NCI-H146 treated with DMSO at 0.1 percent for 48 hours (cell line): ENCODE measurements at regions not wholly inside any gene's neighbourhood (a gene's known extent, or its start where the extent isn't known, plus 50 kb on each side); places are given as distances from the start of the nearest gene placed in this dataset.
A peak's percentile ranks its signal among the peaks of the same experiment; 100 is the strongest.

Experiments
- DNase-seq: peaks from one replicate; lab custom pipeline; 2025; ENCODE audit not compliant: unreplicated experiment; lab: John Stamatoyannopoulos, UW

DNA sequence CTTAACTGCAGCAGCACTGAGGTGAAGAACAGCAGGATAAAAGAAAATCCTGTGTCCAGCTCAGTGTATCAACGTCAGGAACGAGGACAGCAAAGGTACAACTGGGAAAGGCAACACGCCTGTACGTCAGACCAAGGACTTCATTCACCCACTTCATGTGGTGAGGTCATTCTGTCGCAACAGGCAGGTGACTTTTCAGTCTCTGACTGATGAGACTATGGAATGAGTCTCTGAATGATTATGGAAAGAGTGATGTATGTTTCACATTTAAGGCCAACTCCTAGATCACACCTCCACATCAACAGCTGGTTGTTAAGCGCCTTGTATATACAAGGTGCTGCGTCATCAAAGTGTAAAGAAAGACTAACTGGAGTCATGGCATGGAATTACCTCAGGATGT is 297.6 kb upstream of the SP8 start:
- no peak for DNase-seq

DNA sequence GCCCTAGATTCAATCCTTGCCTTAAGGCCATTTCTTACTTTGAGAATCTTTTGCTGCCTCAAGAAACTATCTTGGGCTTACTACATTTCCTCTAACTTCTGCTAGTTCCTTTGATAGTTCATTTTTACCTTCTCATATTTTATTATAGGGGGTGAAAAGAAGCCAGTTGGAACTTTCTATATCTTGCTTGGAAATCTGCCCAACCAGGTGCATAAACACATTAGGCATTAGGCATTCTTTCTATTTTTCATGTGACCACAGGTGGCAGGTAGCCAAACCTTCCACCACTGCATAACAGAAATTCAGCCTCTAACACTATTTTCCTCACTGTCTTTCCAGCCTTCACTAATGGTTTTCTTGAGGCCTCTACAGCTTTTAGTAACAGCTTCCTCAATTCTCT is 300.0 kb upstream of the SP8 start:
- peak; percentile 45 for DNase-seq

DNA sequence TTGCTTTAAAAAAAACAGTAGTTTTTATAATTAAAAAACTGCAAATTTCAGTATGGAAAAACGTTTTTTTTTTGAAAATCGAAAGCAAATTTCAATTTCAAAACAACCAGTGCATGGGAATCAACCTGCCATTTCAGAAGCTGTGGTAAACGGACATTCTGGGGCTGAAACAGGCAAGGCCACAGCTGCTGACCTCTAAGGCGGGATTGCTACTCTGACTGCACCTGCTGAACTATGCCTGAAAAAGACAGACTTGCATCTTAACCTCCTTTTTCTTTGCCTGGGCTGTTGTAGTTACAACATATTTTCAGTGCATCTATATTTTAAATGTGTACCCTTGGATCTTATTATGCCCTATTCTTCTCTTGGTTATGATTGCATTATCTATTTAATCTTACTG is 303.0 kb upstream of the SP8 start:
- no peak for DNase-seq

DNA sequence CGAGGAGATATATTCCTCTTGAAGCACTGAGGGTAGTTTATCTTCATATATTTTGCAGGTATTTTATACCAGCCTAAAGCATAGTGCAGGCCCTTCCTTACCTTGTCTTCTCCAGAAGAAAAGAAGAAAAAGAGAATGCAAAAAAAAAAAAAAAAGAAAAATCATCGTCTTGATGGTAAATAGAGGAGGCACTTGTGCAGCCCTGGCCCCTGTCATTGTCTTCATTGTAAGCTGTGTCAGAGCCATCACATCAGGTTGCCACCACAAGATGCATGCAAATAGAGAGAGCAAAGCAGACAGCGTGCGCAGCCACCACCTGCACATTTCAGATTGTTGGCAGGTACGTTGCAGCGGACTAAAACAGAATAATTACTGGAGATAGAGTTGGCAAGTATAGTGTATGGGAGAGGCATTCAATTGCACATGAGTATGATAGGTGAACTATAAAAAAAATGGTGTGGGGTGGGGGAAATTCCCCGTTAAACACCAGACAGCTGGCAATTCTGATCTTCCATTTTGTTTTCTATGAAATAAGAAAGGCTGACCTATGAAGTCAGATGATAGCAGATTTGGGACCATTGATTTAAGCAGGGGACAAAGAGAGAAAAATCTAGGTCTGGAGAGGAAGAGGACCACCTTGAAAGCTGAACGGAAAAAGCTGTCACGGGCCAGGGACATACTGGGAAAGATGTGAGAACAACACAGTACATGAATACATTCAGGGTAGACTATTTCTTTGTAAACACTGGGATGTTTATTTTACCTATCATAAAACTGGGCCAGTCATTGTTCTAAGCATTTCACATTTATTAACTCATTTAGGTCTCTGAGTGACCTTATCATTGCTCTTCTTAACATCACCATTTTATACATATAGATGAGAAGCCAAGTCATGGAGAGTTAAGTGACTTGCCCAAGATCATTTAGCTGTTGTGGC is 306.3 kb upstream of the SP8 start:
- no peak for DNase-seq

DNA sequence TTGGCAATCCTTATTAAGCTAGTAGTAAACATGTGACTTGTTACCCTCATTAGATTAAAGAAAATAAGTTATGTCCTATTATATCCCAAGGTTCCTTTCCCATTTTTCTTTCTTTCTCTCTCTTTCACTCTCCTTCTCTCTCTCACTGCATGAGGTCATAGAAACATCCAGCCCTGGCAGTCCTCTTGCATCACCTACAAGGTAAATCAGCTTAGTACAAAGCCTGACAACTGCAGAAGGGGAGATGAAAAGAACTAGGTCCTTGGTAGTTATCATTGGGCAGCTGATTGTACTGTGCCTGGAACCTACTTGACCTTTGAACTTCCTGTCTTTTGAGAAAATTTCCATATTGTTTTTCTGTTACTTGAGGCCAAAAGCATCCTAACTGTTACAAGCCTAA is 307.9 kb upstream of the SP8 start:
- DNase-seq: no peak

DNA sequence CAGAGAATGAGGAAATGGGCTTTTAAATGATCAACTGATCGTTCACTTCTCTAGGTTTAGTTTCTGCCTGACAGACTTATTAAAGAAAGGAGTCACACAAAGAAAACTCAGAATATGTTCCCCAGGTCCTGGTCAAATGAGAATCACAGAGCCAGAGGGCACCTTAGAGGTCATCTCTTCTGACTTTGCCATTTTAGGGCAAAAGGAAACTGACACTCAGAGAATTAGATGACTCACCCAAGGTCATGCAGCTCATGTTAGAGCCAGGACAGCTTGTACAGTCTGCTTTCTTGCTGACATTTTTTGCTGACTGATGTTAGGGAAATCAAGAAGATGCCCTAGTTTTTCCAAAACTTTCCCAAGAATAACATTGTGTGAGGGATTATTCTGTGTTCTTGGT is 312.7 kb upstream of the SP8 start:
- DNase-seq: no peak

DNA sequence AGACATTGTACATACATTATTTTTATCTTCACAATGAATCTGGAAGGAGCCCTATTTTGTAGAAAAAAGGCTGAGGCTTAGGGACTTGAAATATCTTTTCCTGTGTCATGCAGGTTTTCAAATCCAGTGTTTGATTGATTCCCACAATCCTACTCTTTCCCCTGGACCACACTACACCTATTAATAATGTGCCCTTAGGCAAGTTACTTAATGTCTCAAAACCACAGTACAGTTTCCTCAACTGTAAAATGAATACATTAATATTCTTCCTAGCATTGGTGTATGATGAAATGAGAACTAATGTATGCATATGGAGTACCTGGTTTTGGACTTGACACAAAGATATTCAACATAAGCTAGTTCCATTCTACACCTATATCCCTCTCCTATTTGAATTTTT is 313.3 kb upstream of the SP8 start:
- no peak for DNase-seq

DNA sequence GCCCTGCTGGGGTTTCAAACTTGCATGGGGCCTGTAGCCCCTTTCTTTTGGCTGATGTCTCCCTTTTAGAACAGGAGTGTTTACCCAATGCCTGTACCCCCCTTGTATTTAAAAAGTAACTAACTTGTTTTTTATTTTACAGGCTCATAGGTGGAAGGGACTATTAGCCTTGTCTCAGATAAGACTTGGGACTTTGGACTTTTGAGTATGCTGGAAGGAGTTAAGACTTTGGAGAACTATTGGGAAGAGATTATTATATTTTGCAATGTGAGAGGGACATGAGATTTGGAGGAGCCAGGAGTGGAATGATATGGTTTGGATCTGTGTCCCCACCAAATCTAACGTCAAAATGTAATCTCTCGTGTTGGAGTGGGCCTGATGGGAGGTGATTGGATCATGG is 314.9 kb upstream of the SP8 start:
- no peak for DNase-seq

DNA sequence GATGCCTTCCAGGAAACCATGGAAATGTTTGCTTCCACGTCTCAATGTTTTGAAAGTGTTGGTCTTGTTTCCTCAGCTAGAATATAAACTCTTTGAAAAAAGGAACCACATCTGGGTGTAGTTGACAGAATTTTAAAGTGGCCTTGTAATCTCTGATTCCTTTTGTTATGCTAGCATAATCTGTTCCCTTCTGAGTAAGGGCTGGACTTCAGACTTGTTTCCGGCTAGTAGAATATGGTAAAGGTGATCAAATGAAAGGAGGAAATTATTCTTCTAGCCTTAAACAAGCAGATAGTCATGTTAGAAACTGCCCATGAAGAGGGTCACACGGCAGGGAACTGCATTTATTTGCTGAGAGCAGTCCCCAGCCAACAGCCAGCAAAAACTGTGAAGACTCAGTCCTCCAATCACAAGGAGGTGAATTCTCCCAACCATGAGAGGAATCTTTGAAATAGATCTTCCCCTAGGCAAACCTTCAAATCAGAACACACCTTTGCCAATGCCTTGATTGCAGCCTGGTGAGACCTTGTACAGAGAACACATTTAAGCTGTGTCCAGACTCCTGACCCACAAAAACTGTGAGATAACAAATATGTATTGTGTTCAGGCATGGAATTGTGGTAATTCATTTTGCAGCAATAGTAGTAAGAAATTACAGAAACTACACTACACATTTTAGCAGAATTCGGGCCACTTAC is 316.9 kb upstream of the SP8 start:
- DNase-seq: no peak

DNA sequence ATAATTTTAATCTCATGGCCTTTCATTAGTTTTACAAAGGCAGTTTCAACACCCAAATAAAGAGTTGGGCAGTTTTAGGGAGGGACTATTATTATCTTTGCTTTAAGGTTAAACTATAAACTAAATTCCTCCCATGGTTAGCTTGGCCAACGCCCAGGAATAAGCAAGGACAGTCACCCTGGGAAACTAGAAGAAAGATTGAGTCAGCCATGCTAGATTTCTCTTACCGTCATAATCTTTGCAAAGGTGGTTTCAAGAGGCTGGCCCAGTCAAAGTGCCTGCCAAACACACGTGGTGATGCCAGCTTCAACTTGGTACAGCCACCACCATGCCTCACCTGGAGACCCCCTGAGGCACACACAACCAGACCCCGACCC is 317.4 kb upstream of the SP8 start:
- no peak for DNase-seq

DNA sequence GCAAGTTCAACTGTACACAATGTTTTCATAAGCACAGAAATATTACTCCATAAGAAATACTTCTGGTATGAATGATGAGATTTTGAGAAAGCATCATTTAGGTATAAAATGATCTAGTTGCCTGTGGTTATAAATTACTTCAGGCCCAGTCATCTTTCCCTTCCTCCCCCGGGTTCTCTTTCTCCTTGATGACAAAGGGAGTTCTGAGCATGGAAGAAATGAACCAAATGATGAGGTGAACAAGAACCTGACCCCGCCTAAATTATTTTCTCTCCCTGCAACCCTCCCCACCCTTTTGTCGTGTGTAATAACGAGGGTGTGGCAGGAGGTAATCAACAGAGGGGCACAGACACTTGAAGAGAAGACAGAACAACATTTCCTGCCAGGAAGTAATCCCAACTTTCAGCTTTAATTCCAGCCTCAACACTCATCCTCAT is 319.6 kb upstream of the SP8 start:
- no peak for DNase-seq

DNA sequence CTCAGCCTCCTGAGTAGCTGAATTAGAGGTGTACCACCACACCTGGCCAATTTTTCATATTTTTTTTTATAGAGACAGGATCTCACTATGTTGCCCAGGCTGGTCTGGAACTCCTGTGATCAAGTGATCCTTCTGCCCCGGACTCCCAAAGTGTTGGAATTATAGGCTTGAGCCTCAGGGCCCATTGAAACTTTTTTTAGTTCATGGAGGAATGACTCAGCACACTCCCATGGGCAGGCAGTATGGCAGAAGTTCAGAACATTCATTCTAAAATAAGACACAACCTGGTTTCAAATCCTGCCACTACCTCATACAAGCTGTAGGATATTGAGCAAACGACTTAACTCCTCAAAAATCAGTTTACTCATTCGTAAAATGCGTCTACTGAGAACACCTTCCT is 320.4 kb upstream of the SP8 start:
- no peak for DNase-seq

DNA sequence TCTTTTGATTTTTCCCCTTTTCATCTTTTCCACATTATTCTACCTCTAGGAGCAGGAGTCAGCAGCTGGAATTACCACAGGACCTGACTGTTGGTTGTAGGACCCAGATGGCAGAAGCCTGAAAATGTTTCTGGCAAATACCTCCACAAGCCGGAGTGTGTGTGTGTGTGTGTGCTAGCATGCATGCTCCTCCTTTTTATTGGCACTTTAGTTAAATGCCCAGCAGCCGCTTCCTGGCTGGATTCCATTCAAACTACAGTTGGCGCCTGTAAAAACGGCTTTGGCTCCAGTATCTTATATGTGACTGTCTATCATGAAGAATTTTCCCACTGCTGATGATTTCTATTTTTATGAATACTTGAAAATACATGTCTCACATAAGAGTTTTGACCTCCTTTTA is 319.7 kb upstream of the SP4 start:
- DNase-seq: no peak

DNA sequence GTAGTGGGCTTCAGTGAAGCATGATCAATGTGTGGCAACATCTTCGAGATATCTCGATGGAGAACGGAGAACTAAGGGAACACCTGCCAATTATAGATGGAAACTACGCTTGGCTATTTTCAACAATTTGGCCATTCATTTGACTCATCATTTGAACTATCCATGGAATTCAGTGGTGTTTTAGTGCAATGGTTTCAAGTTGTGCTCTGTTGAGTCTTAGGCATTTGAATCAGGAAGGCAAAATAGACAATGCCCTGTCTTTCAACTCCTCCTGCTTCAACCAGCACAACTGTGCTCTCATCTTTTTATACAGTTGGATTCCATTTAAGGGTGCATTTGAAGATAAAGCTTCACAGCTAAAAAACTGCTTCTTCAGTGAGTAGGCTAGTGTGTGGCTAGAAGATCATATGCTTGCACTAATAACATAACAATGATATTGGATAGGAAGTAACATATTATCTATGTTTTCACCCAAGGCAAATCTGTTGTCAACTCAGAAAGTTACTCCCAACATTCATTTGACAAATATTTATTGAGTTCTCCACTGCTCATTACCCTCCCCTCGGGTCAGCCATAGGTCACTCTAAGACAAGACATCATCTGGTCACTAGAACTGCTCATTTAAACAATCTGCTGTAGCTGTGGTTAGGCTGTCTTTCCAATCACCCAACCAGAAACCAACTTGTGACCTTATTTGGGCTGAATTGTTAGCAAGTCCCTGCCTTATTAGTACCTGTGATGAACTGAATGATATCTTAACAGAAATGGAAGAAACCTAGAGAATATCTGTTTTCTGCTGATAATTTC is 314.1 kb upstream of the SP4 start:
- DNase-seq: no peak

DNA sequence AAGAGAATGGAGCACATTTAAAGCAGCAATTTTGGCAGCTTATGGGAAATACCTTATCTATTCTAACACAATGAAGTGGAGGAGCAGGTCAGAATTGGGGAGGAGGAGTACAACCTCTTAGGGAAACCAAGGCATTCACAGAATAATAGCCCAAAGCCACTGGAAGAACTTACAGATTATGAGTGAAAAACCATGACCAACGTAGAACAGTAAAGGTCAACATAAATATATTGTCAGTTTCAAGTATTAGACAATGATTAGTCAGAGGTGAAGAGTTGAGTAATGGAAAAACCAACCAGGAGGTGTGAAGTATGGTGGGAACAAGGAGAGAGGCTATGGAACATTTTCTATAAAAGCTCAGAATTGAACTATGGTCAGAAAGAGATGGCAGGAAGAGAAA is 304.3 kb upstream of the SP4 start:
- DNase-seq: no peak

DNA sequence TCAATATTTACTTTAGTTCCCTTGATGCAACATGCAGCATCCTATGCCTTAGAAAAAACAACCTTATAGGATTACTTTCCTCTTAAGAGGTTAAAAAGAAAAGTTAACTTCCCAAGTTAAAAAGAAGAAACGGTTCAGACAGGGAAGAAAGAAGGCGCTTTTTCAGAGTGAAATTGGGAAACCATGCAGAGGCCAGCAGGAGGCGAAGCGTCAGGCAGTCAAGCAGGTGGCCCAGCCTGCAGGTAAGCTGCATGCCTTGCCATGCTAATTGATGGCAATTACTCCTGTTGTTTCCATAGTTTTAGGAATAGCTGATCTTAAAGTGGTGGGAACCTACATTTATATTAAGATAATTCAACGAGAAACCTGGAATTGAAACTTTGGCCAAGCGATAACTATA is 302.6 kb upstream of the SP4 start:
- DNase-seq: peak; percentile 13

DNA sequence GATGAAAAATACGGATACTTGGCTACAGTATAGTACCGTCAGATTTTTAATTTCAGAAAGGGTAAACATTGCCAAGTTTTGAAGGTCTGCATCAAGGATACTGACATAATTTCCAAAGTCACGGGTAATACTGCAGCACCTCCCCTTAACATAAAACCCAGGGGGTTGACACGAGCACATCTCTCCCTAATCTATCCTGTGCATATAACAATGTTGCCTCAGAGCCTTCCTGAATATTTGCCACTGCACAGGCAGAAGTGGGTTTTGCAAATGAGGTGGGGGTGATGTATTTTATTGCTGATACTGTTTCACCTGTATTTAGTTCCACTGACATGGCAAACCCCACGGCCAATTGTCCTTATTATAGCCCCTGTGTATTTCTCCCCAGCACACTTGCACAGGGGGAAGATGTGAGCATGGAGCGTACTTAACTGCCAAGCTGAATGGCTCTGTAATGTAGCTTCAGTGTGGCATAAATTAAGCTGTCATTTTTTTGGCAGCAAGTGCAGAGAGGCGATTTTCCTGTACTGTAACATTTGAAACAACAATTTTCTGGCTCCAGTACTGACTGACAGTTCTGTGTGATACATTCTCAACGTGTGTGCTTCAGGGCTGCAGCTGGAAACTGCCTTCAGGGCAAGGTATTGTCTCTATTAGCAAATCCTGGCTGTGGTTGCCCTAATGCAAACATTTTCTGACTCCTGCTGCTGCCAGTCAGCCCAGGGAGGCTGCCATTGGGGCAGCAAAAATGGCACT is 299.6 kb upstream of the SP4 start:
- DNase-seq: peak; percentile 86

DNA sequence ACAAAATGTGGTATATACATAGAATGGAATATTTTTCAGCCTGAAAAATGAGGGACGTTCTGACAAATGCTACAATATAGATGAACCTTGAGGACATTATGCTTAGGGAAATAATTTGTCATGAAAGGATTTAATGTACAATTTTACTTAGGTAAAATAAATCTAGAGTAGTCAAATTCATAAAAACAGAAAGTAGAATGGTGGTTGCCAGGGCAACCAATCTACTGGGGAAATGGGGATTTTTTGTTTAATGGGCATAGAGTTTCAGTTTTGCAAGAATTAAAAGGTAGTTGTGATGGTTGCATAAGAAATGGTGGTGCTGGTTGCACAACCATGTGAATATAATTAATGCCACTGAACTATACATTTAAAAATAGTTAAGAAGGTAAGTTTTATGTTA is 296.0 kb upstream of the SP4 start:
- no peak for DNase-seq

DNA sequence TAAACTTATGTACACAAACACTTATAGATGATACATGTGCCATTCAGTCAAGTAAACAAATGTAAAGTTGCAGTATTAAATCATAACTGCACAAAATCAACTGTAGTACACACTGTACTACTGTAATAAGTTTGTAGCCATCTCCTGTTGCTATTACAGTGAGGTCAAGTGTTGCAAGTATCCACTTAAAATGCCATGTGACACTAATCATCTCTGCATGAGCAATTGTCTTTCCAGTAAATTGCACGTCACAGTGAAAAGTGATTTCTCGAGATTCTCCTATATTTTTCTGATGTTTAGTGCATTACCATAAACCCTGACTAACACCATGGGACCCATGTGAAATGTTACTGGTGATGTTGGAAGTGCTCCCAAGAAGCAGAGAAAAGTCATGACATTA is 293.3 kb upstream of the SP4 start:
- no peak for DNase-seq

DNA sequence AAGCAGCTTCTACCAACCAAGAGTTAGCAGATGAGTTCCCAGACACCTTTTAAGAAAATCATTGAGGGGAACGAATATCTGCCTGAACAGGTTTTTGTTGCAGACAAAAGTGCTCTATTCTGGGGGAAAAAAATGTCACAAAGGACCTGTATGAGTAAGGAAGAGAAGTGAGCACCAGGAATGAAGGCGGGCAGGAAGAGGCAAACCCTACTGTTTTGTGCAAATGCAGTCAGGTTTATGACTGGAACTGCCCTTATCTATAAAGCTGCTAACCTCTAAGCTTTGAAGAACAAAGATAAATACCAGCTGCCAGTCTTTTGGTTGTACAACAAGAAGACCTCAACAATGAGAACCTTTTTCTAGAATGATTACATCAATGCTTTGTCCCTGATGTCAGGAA is 292.4 kb upstream of the SP4 start:
- no peak for DNase-seq

DNA sequence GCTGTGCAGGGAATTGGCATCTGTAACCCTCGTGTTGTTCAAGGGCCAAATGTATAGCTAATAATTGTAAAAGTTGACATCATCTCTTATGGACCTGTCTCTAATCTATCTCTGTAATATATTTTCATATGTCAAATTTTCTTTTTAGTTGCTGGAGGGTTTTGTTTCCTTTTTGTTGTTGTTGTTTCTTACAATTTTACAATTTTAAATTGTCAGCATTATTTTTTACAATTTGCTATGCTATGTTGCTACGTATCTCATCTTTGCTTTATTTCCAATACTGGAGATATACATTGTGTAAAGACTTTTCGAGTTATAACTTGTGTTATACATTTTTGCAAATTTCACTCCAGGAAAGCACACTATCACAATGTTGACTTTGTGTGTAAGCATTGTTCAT is 290.2 kb upstream of the SP4 start:
- no peak for DNase-seq
